NCI-H2227 (cell line): ENCODE measurements at regions not wholly inside any gene's neighbourhood (a gene's known extent, or its start where the extent isn't known, plus 50 kb on each side); places are given as distances from the start of the nearest gene placed in this dataset.

Experiments
- DNase-seq: peaks from one replicate; lab custom pipeline; 2025; ENCODE audit not compliant: unreplicated experiment; lab: John Stamatoyannopoulos, UW

GRCh38 chr10:124346831-124347230 lies 71.9 kb downstream of the OAT start:
- DNase-seq: no peak

- DNase-seq: no peak
These were observed 73.2 kb downstream of the OAT start for GRCh38 chr10:124345521-124345920.

GRCh38 chr10:124344931-124345330 lies 73.8 kb downstream of the OAT start:
- no peak for DNase-seq

- DNase-seq: no peak
These were observed 74.5 kb downstream of the OAT start for GRCh38 chr10:124344266-124344590.

GRCh38 chr10:124343351-124344265 lies 75.1 kb downstream of the OAT start:
- DNase-seq: no peak

- DNase-seq: no peak
These were observed 75.9 kb downstream of the OAT start for GRCh38 chr10:124342821-124343170.

GRCh38 chr10:124342136-124342820 lies 76.4 kb downstream of the OAT start:
- DNase-seq: no peak

GRCh38 chr10:124341768-124342135 lies 77.0 kb downstream of the OAT start:
- no peak for DNase-seq

GRCh38 chr10:124340033-124340760 lies 78.5 kb downstream of the OAT start:
- no peak for DNase-seq

GRCh38 chr10:124339119-124340032 lies 79.3 kb downstream of the OAT start:
- DNase-seq: no peak

GRCh38 chr10:124338276-124338925 lies 80.3 kb downstream of the OAT start:
- DNase-seq: no peak

- DNase-seq: no peak
These were observed 82.5 kb downstream of the OAT start for GRCh38 chr10:124336186-124336585.

GRCh38 chr10:124333931-124334330 lies 84.8 kb downstream of the OAT start:
- DNase-seq: no peak

- DNase-seq: no peak
These were observed 86.3 kb downstream of the OAT start for GRCh38 chr10:124332426-124332825.

GRCh38 chr10:124329941-124330340 lies 88.8 kb downstream of the OAT start:
- no peak for DNase-seq

GRCh38 chr10:124329362-124329761 lies 89.4 kb downstream of the OAT start:
- no peak for DNase-seq

GRCh38 chr10:124328477-124329220 lies 90.1 kb downstream of the OAT start:
- DNase-seq: no peak

GRCh38 chr10:124325998-124326636 lies 92.6 kb downstream of the OAT start:
- DNase-seq: no peak

- DNase-seq: no peak
These were observed 93.1 kb downstream of the OAT start for GRCh38 chr10:124325633-124325914.
